ENCODE measurements at regions not wholly inside any gene's neighbourhood (a gene's known extent, or its start where the extent isn't known, plus 50 kb on each side); places are given as distances from the start of the nearest gene placed in this dataset.

DNA sequence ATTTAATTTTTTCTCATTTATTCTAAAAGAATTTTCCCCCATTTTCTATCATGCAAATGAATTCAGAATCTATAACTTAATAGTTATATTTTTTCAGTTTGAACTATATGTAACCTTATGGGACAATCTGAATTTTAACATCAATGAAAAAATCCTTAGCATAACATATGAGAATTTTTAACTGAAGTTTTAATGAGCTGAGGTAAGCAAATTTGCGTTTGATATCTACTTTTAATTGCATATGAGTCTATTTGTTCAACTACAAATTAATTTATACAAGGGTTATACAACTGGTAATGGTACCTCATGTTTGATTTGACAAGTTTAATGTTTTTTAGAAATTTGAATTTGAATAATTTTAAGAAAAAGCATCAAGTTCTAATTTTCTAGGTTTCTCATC is 384.4 kb upstream of the PCDH9 start:
- H3K4me3 Mint-ChIP-seq (ENCODE audit: unreplicated experiment): no peak overlapping the region
- Histone ChIP-seq H3K27me3 (ENCODE audit: insufficient read depth, low read length) (no peaks in the 10 kb centered on the region), H3K36me3 (ENCODE audit: insufficient read depth, low read length) (no peaks in the 10 kb centered on the region), H3K4me2 (ENCODE audit: low read length) (no peak overlapping the region), H3K9ac (ENCODE audit: low read length) (no peak overlapping the region), H3K27ac (ENCODE audit: low read depth, low read length) (no peak overlapping the region), H2AFZ (ENCODE audit: low read depth, low read length) (no peak overlapping the region), H3K9me3 (ENCODE audit: insufficient read depth, low read depth, low read length) (no peaks in the 10 kb centered on the region), H3K79me2 (ENCODE audit: insufficient read depth, low read length) (no peaks in the 10 kb centered on the region), H4K20me1 (ENCODE audit: insufficient read depth, low read length) (no peaks in the 10 kb centered on the region), H3K4me1 (ENCODE audit: insufficient read depth, low read length) (peaks cover 5% of the 10 kb centered on the region), H3K4me3 (ENCODE audit: insufficient read depth, low read depth, low read length) (no peak overlapping the region)
- peaks cover 9% of the 10 kb centered on the region for H3K4me1 Mint-ChIP-seq (ENCODE audit: low read depth, unreplicated experiment)
- H3K9me3 Mint-ChIP-seq (ENCODE audit: unreplicated experiment): no peaks in the 10 kb centered on the region
- TF ChIP-seq CTCF (IDR thresholded peaks at IDR 0.05; ENCODE audit: insufficient read depth, low read depth, low read length): no peak
- TF ChIP-seq EZH2 (IDR thresholded peaks at IDR 0.05; ENCODE audit: insufficient read depth, low read length): no peak
- H3K27me3 Mint-ChIP-seq (ENCODE audit: low read depth, unreplicated experiment): no peaks in the 10 kb centered on the region
- DNase-seq (ENCODE audit: low read depth): no peak
- no peak for FAIRE-seq
- no peak overlapping the region for H3K27ac Mint-ChIP-seq (ENCODE audit: unreplicated experiment)
- no peaks in the 10 kb centered on the region for H3K36me3 Mint-ChIP-seq (ENCODE audit: low read depth, unreplicated experiment)

- Histone ChIP-seq H3K9me3 (ENCODE audit: insufficient read depth, low read depth, low read length) (no peaks in the 10 kb centered on the region), H3K4me1 (ENCODE audit: insufficient read depth, low read length) (no peaks in the 10 kb centered on the region), H3K9ac (ENCODE audit: low read length) (no peak overlapping the region), H3K4me3 (ENCODE audit: insufficient read depth, low read depth, low read length) (no peak overlapping the region), H3K36me3 (ENCODE audit: insufficient read depth, low read length) (no peaks in the 10 kb centered on the region), H2AFZ (ENCODE audit: low read depth, low read length) (no peak overlapping the region), H3K4me2 (ENCODE audit: low read length) (no peak overlapping the region), H3K27me3 (ENCODE audit: insufficient read depth, low read length) (no peaks in the 10 kb centered on the region), H3K27ac (ENCODE audit: low read depth, low read length) (no peak overlapping the region), H3K79me2 (ENCODE audit: insufficient read depth, low read length) (no peaks in the 10 kb centered on the region), H4K20me1 (ENCODE audit: insufficient read depth, low read length) (no peaks in the 10 kb centered on the region)
- H3K4me3 Mint-ChIP-seq (ENCODE audit: unreplicated experiment): no peak overlapping the region
- DNase-seq (ENCODE audit: low read depth): no peak
- no peak for FAIRE-seq
- H3K36me3 Mint-ChIP-seq (ENCODE audit: low read depth, unreplicated experiment): no peaks in the 10 kb centered on the region
- TF ChIP-seq CTCF (IDR thresholded peaks at IDR 0.05; ENCODE audit: insufficient read depth, low read depth, low read length): no peak
- TF ChIP-seq EZH2 (IDR thresholded peaks at IDR 0.05; ENCODE audit: insufficient read depth, low read length): no peak
- H3K4me1 Mint-ChIP-seq (ENCODE audit: low read depth, unreplicated experiment): peaks cover 4% of the 10 kb centered on the region
- no peak overlapping the region for H3K27ac Mint-ChIP-seq (ENCODE audit: unreplicated experiment)
- H3K27me3 Mint-ChIP-seq (ENCODE audit: low read depth, unreplicated experiment): no peaks in the 10 kb centered on the region
- H3K9me3 Mint-ChIP-seq (ENCODE audit: unreplicated experiment): no peaks in the 10 kb centered on the region
These were observed 383.9 kb upstream of the PCDH9 start for GRCh38 chr13:67614013-67614412.

DNA sequence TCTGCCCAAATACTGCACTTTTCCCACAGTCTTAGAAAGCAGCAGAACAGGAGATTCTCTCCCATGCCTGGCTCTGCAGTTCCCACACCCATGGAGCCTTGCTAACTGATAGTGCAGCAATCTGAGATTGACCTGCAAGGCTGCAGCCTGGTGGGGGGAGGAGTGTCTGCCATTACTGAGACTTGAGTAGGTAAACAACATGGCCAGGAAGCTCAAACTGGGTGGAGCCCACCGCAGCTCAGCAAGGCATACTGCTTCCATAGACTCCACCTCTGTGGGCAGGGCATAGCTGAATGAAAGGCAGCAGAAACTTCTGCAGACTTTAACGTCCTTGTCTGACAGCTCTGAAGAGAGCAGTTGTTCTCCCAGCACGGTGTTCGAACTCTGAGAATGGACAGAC is 358.5 kb upstream of the PCDH9 start:
- H3K79me2 ChIP-seq (ENCODE audit: insufficient read depth, low read length): no peaks in the 10 kb centered on the region
- H3K4me3 Mint-ChIP-seq (ENCODE audit: unreplicated experiment): no peak overlapping the region
- H3K27me3 ChIP-seq (ENCODE audit: insufficient read depth, low read length): no peaks in the 10 kb centered on the region
- no peaks in the 10 kb centered on the region for H3K27me3 Mint-ChIP-seq (ENCODE audit: low read depth, unreplicated experiment)
- TF ChIP-seq EZH2 (IDR thresholded peaks at IDR 0.05; ENCODE audit: insufficient read depth, low read length) (no peak), CTCF (IDR thresholded peaks at IDR 0.05; ENCODE audit: insufficient read depth, low read depth, low read length) (no peak)
- H3K4me1 ChIP-seq (ENCODE audit: insufficient read depth, low read length): no peaks in the 10 kb centered on the region
- H3K27ac ChIP-seq (ENCODE audit: low read depth, low read length): no peak overlapping the region
- no peak overlapping the region for H3K4me2 ChIP-seq (ENCODE audit: low read length)
- no peak for FAIRE-seq
- no peaks in the 10 kb centered on the region for H3K4me1 Mint-ChIP-seq (ENCODE audit: low read depth, unreplicated experiment)
- no peak overlapping the region for H3K9ac ChIP-seq (ENCODE audit: low read length)
- H4K20me1 ChIP-seq (ENCODE audit: insufficient read depth, low read length): no peaks in the 10 kb centered on the region
- no peak overlapping the region for H2AFZ ChIP-seq (ENCODE audit: low read depth, low read length)
- no peaks in the 10 kb centered on the region for H3K9me3 ChIP-seq (ENCODE audit: insufficient read depth, low read depth, low read length)
- H3K9me3 Mint-ChIP-seq (ENCODE audit: unreplicated experiment): peaks cover 16% of the 10 kb centered on the region
- no peak overlapping the region for H3K27ac Mint-ChIP-seq (ENCODE audit: unreplicated experiment)
- H3K4me3 ChIP-seq (ENCODE audit: insufficient read depth, low read depth, low read length): no peak overlapping the region
- no peaks in the 10 kb centered on the region for H3K36me3 ChIP-seq (ENCODE audit: insufficient read depth, low read length)
- no peak for DNase-seq (ENCODE audit: low read depth)
- H3K36me3 Mint-ChIP-seq (ENCODE audit: low read depth, unreplicated experiment): no peaks in the 10 kb centered on the region
